ENCODE measurements at regions not wholly inside any gene's neighbourhood (a gene's known extent, or its start where the extent isn't known, plus 50 kb on each side); places are given as distances from the start of the nearest gene placed in this dataset.
A peak's percentile ranks its signal among the peaks of the same experiment; 100 is the strongest.
"Not testable (repeated sequence)": the region's sequence is repeated elsewhere in the genome, so short reads cannot be mapped to it uniquely, and the experiment has no call there.

DNA sequence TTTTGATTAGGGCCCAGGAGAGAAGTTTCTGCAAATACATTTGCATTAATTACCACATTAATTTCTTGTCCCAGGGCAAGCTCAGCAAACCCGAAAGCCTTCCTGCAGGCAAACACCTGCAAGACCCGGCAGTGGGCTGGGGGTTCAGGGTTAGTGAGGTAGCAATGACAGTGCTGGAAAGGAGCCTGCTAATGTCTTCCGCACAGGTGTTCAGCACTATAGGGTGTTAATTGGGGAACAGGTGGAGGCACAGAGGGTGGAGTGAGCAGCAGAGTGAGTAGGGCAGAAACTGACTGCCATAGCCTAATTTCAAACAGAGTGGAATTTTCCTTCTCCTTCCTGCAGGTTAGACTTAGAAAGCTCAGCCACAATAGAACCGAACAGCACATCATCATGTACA, 50.9 kb upstream of the UBASH3B start:
- no peak for DNase-seq (ENCODE audit: low spot score)

DNA sequence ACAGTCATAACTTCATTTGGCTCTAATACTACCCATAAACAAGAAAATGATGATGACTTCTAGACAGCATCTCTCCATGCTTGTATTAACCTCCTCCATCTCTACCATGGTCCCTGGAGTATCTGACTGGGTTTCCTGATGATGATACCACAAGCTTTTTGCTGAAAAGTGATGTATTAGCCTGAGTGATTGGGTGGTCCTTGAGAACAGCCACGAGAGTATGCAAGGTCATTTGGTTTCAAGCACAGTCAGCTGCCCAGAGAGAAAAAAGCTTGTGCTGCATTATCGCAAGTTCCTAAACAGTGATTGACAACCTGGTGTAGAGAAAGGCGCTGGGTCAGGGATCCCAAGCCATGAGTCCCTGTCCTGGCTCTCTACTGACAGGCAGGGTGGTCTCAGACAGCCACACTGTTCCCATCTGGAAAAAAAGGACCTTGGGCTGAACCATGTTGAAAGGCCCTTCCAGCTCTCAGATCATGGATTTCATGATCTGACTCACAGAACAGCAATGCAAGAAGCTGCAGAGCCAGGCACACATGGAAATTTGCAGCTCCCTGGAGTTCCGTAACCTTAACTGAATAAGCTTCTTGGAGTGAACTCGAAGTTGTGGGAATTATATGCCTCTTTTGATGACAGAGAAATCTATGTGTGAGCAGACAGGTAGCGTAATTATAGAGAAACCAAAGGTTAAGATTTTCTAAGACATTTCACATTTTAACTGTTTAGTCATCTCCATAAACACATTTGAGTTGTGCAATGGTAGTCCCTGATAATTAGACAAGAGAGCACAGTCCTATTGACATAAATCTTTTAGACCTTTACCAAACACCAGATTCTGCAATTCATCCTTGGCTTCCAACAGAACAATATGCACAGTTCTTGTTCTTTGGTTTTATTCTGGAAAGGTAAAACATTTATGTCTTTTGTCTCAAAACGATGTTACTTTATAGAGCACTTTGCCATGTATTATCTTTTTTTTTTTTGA, 54.1 kb upstream of the UBASH3B start:
- peak; percentile 87 for DNase-seq (ENCODE audit: low spot score)

DNA sequence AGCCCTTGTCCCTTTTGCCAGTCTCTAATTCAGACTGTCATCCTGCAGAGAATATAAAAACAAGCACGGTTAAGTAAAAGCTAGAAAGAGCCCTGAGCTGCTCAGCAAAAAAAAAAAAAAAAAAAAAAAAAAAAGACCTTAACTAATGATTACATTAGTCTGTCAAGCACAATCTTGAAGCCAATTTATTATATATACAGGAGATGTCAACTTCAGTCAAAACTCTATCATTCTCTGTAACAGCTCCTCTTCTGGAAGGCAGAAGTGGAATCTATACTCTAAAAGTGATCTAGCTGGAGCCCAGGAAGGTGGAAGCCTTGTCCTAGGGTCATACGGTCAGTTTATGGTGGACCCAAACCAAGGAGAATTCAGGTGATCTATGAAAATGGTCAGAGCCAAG, 55.2 kb upstream of the UBASH3B start:
- no peak for DNase-seq (ENCODE audit: low spot score)

DNA sequence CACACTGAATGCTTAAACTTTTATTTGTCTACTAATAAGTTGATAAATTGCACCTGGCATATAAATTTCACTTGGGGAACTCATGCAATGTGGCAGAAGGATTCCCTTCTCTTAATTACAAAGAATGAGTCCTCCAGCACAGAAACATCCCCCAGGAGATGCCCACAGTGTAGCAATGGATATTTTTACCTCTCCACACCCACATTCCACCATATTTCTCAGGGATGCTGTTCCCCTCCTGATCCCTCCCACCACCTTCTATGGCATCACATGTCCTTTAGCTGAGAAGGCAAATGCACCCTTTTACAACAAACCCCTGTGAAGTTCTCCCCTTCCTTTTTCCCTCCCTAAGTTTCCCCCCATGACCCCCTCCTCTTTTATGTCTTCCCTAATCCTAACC, 56.1 kb upstream of the UBASH3B start:
- DNase-seq (ENCODE audit: low spot score), result no peak

DNA sequence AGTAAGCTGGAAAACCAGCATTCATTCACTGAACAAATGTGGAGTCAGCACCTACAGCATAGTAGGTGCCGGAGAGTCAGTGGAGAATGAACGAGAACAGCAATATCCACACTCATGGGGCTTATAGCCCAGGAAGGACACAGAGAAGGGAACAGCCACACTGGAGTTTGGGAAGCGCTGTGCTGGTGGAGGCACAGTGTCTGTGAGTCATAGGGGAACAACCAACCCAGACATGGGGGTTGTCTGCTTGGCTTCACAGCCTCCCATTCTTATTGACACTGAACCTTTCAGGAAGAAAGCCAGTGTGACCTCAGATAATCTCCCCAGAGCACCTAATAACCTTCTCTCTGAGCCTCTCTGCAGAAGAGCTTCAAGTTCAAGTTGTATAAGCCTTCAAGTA, 56.6 kb upstream of the UBASH3B start:
- peak; percentile 35 for DNase-seq (ENCODE audit: low spot score)

DNA sequence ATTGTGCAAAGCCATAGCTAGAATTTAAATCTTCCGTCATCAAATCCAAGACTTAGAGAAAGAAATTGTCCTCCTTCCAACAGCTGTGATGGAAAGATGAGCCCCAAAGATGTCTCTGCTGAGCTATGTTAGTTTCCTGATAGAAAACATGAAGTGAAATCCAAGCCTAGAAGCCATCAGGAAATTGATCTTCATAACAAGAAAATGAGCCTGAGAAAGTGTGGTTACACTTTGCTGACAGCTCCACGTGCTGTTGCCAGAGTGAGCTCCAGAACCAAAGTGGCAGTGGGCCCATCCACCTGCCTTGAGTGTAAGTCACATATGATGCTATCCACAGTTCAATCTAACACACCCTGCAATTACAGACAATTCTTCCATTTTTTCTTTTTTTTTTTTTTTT, 58.0 kb upstream of the UBASH3B start:
- no peak for DNase-seq (ENCODE audit: low spot score)

DNA sequence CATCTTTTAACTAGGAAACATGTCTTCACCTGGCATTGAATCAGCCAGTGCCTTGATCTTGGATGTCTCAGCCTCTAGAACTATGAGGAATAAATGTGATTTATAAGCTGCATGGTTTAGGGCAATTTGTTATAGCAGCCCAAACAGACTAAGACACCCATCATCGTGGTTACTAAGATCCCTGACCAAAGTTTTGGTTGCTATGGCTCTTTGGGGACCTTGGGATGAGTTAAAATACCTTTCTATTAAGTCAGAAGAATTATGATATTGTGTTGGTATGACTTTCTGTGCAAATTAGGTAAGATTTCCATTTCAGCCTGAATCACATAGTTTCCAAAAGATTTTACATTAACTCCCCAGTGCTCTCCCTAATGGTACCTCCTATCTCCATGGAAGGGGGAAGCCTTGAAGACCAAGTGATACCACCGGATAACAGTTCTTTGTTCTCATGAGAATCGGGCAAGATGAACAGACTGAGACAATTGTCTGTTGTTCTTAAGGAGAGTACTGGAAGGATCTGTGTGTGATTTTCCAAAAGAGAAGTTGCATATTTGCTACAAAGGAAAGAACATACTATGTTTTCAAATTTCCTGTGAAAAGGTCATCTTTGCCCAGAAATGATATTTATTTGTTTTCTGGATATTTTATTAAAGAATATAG, 60.4 kb upstream of the UBASH3B start:
- DNase-seq (ENCODE audit: low spot score), result no peak

DNA sequence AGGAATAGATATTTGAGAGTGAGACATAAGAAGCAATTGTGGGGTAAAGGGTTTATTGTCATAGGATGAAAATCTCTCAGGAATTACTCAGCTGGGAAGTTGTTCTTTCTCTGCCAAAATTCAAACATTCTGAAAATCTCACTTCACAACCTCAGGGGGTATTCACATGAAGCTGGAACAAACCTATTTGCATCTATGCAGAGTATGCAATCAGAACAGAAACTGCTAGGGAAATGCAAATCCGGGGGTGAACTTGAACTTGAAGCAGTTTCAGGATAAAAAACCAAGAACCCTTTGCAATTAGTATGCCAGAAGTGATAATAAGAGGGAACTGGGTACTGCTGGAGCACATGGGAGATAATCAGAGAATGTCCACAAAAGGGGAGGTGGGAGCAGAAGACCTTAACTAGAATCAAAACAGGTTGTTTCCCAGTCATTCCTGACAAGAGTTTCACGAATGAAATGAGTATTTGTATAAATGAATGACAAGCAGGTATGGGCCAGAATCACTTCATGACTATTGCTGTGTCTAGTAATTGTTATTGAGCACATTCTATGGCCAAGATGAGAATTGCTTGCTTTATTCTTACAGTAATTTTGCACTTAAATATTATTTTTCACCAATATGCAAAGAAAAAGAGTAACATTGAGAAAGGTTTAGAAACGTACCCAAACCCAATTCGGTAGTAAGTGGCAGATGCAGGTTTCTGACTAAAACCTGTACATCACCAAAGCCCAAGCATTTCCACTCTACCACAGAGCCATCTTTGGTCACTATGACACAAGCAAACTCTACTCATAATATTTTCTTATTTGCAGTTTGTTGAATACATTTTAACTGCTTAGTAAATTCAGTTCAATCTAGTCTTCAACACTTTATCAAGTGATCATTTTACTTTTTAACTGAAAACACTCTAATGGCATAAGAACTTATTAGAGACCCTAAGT, 61.8 kb upstream of the UBASH3B start:
- no peak for DNase-seq (ENCODE audit: low spot score)

DNA sequence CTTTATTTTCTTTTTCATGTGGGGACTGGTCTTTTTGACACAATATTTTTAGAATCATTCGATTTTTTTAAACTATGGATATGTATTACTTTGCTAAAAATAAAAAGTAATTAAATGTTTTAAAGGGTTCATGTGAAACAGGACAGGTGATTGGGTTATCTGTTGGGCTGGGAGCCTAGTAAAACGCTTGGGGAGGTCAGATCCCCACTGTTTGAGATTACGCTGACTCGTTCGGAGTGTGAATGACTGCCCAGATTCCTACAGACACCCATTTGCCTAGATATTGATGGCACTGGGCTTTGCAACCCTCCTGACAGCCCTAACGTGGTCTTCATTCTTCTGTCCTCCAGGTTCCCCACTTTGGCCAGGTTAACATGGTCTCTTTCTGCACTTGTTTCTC, 62.9 kb upstream of the UBASH3B start:
- DNase-seq (ENCODE audit: low spot score), result no peak

DNA sequence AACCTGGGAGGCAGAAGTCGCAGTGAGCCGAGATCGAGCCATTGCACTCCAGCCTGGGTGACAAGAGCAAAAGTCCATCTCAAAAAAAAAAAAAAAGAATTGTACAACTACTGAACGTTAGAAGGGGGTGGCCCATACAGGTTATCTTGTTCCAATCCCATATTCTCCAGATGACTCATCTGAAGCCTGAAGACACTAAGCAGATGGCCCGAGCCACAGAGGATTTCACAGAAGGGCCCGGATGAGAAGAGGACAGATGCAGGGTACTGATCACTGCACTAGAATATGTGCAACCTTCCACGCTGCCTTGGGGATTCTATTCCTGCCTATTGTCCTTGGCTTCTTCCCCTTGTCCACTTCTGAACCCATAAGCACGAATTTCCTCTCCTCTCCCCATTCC, 70.9 kb upstream of the UBASH3B start:
- DNase-seq (ENCODE audit: low spot score), result peak; percentile 27

DNA sequence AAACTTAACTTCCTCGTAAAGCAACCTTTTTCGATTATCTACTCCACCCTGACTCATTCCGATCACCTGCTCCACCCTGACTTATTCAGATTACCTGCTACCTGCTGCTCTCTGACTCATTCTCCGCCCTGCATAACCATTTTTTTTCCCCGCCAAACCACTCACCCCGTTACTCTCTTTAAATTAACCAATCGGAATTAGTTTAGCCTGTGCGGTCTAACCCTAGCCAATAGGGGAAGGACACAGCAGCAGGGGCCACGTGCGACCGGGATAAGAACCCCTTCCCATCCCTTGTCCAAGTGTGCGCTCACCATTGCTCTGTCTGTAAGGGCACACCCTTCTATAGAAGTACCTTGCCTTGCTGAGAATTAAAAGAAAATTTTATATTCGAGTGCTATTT, 75.5 kb upstream of the UBASH3B start:
- not testable (repeated sequence) for DNase-seq (ENCODE audit: low spot score)

DNA sequence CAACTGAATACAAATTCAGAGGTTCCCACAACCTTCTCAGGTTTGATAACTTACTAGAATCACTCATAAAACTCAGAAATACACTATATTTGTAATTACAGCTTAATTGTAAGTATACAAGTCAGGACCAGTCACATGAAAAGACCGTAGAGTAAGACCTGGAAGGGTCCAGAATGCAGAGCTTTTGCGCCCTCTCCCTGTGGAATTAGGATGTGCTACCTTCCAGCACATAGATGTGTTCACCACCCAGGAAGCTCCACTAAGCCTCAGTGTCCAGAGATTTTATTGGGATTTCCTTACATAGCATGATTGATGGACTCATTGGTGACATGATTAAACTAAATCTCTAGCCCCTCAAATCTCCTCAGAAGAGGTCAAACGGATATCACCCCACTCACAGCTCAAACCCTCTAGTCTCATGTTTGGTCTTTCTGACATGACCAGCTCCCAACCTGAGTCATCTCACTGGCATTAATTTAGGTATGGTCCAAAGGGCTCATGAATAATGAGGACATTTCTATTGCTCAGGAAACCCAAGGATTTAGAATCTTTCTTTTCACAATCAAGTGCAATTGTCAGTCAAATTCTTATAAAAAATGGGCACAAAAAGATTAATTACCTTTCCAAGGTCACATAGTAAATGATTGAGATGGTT, 77.2 kb upstream of the UBASH3B start:
- no peak for DNase-seq (ENCODE audit: low spot score)

DNA sequence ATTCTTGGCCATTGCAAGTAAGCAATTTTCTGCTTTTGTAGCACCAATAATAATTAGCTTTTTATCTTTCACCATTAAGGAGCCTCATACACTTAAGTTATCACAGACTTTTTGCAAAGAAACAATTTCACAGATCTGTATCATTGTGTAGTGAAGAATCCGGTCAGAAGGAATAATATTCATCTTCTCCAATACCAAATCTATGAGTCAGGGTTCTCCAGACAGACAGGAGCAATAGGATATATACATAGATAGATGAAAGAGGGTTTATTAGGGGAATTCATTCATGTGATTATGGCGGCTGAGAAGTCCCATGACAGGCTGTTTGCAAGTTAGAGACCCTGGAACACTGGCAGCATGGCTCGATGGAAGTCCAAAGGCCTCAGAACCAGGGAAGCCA, 82.9 kb upstream of the UBASH3B start:
- DNase-seq (ENCODE audit: low spot score), result no peak

DNA sequence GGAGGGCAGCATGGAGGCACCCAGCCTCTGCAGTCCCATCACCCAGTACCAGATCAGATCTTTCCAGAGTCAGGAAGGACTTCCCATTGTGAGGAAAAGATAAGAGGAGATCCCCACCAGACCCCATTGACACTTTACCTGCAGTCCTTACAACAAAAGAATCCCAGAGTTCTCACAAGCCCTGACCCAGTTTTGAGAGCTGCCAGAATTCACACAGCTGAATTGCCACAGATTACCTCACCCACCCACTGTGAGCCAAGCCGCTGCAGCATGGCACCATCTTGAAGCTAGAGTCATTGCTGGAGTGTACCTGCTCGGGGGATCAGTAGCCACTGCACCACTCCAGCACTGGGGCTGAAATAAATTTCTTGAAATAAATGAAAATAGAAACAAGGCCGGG, 91.8 kb upstream of the UBASH3B start:
- DNase-seq (ENCODE audit: low spot score), result no peak

DNA sequence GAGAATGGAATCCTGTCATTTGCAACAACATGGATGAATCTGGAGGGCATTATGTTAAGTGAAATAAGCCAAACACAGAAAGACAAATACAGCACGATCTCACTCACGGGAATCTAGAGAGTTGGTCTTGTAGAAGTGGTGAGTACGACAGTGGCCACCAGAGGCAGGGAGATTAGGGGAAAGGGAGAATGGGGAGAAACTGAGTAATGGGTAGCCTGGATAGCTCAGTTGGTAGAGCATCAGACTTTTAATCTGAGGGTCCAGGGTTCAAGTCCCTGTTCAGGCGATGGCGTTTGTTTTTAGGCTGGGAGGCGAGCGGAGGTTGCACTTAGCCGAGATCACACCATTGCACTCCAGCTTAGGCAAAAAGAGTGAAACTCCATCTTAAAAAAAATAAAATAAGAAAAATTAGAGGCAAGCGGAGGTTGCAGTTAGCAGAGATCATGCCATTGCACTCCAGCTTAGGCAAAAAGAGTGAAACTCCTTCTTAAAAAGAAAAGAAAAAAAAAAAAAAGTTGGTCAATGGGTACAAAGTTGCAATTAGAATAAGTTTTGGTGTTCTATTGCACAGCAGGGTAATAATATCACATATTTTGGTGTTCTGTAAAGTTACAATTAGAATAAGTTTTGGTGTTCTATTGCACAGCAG, 95.7 kb upstream of the UBASH3B start:
- DNase-seq (ENCODE audit: low spot score), result no peak

DNA sequence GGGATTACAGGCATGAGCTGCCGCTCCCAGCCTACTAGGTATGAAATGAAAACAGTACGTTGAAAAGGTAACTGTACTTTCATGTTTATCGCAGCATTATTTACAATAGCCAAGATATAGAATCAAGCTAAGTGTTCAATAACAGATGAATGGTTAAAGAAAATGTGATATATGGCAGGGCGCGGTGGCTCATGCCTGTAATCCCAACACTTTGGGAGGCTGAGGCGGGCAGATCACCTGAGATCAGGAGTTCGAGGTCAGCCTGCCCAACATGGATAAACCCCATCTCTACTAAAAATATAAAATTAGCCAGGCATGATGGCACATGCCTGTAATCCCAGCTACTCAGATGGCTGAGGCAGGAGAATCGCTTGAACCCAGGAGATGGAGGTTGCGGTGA, 96.3 kb upstream of the UBASH3B start:
- DNase-seq (ENCODE audit: low spot score), result not testable (repeated sequence)

DNA sequence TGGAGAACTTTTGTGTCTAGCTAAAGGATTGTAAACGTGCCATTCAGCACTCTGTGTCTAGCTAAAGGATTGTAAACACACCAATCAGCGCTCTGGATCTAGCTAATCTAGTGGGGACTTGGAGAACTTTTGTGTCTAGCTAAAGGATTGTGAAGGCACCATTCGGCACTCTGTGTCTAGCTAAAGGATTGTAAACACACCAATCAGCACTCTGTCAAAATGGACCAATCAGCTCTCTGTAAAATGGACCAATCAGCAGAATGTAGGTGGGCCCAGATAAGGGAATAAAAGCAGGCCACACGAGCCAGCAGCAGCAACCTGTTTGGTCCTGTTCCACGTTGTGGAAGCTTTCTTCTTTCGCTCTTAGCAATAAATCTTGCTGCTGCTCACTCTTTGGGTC, 98.4 kb upstream of the UBASH3B start:
- not testable (repeated sequence) for DNase-seq (ENCODE audit: low spot score)

DNA sequence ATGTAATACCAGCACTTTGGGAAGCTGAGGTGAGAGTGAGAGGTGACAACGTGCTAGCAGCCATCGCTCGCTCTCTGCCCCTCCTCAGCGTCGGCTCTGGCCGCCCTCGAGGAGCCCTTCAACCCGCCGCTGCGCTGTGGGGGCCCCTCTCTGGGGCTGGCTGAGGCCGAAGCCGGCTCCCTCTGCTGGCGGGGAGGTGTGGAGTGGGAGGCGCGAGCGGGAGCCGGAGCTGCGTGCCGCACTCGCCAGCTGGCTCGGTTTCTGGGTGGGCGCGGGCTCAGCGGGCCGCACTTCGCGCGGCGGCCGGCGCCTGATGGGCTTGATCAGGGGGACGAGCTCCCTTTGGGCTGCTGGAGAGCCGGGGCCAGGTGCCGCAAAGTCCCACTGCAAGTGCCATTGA, 98.9 kb upstream of the UBASH3B start:
- DNase-seq (ENCODE audit: low spot score), result peak; percentile 64

DNA sequence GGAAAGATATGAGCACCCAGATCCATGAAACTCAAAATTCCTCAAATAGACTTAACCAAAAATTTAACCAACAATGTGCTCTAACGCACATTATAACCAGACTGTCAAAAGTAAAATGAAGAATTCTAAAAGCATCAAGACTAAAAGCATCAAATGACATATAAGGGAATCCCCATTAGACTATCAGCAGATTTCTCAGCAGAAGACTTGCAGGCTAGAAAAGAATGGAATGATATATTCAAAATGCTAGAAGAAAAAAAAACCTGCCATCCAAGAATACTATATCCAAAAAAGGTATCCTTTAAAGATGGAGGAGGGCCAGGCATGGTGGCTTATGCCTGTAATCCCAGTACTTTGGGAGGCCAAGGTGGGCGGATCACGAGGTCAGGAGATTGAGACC, 117.5 kb upstream of the UBASH3B start:
- no peak for DNase-seq (ENCODE audit: low spot score)

DNA sequence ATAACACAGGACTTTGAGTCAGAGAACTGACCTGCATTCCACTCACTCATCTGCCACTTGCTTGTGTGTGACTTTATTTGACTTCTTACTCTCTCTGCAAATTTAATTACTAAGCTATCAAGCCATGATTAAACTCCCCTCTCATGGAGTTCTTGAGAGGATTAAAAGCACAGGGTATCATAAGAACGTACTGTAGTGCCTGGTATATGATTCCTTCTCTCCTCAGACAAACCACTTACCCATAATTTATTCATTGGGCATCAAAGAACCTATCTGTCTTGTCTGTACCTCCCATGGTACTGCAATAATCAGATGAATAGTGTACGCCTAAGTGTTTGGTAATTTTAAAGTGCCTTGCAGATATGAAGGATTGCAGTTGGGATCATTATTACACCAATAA, 130.6 kb upstream of the UBASH3B start:
- no peak for DNase-seq (ENCODE audit: low spot score)

Measured in AG20443 (cell line).